HCT116 (cell line): ENCODE measurements at regions not wholly inside any gene's neighbourhood (a gene's known extent, or its start where the extent isn't known, plus 50 kb on each side); places are given as distances from the start of the nearest gene placed in this dataset.

Experiments
- ATF3 ChIP-seq: IDR thresholded peaks from 2 replicates; pipeline ENCODE4 v1.6.1; 2012
- CTCF ChIP-seq, 3 experiments: fragments of 200-600 bp in 1 of 3; sonication (generic) in 1 of 3; IDR thresholded peaks in 2 of 3; conservative IDR thresholded peaks in 1 of 3; 2 replicates each; pipeline ENCODE4 v1.5.1; 2012 to 2017; ENCODE audit warnings: low read depth in 2 of 3, low read length in 2 of 3, antibody characterized with exemption in 1 of 3, borderline replicate concordance in 1 of 3, control low read depth in 1 of 3, mild to moderate bottlenecking in 1 of 3, mixed read lengths in 1 of 3, mixed run types in 1 of 3, moderate library complexity in 1 of 3; ENCODE audit not compliant: insufficient read depth in 1 of 3
- EZH2 ChIP-seq: fragments of 200-600 bp; sonication (generic); IDR thresholded peaks from 2 replicates; pipeline ENCODE4 v1.6.1; 2017; ENCODE audit warnings: antibody characterized with exemption, mixed run types
- EZH2phosphoT487 ChIP-seq: fragments of 200-600 bp; IDR thresholded peaks from 2 replicates; pipeline ENCODE4 v1.6.1; 2018; ENCODE audit warnings: antibody characterized with exemption, borderline replicate concordance
- JUND ChIP-seq: IDR thresholded peaks from 2 replicates; pipeline ENCODE4 v1.6.1; 2012
- MAX ChIP-seq: IDR thresholded peaks from 2 replicates; pipeline ENCODE4 v1.6.1; 2012
- POLR2A ChIP-seq: IDR thresholded peaks from 2 replicates; pipeline ENCODE4 v1.7.0; 2011; ENCODE audit warnings: borderline replicate concordance; ENCODE audit not compliant: insufficient read depth, insufficient read length; ENCODE audit errors: extremely low read depth
- POLR2AphosphoS5 ChIP-seq: IDR thresholded peaks from 2 replicates; pipeline ENCODE4 v1.6.1; 2011; ENCODE audit warnings: mild to moderate bottlenecking, low read depth, low read length, moderate library complexity
- RAD21 ChIP-seq: IDR thresholded peaks from 2 replicates; pipeline ENCODE4 v1.6.1; 2012; ENCODE audit warnings: low read depth, mild to moderate bottlenecking
- REST ChIP-seq: IDR thresholded peaks from 2 replicates; pipeline ENCODE4 v1.6.1; 2012; ENCODE audit warnings: low read depth
- YY1 ChIP-seq: IDR thresholded peaks from 2 replicates; pipeline ENCODE4 v1.6.1; 2011; ENCODE audit warnings: low read length, low read depth, moderate library complexity, mild to moderate bottlenecking; ENCODE audit not compliant: insufficient replicate concordance; ENCODE audit errors: extremely low read depth
- ZFX ChIP-seq: fragments of 450-650 bp; IDR thresholded peaks from 2 replicates; pipeline ENCODE4 v1.6.1; 2017
- ZNF274 ChIP-seq: fragments of 200-500 bp; sonication (Bioruptor generic); IDR thresholded peaks from 2 replicates; pipeline ENCODE4 v1.6.1; 2014; ENCODE audit warnings: mild to moderate bottlenecking, low read depth, low read length, inconsistent platforms

GRCh38 chr1:2914702-2915101 lies 106.6 kb upstream of the ACTRT2 start:
- TF ChIP-seq EZH2phosphoT487, result no peak
- no peak for TF ChIP-seq CTCF (IDR thresholded peaks at IDR 0.05 in 2 of 3, conservative IDR thresholded peaks at IDR 0.05 in 1 of 3; ENCODE audit: borderline replicate concordance in 1 of 3, insufficient read depth in 1 of 3, low read depth in 2 of 3, low read length in 2 of 3)
- TF ChIP-seq POLR2AphosphoS5, result no peak
- no peak for TF ChIP-seq MAX
- no peak for TF ChIP-seq YY1
- TF ChIP-seq RAD21, result no peak
- no peak for TF ChIP-seq POLR2A
- no peak for TF ChIP-seq ZFX
- TF ChIP-seq EZH2, result no peak
- no peak for TF ChIP-seq ZNF274
- no peak for TF ChIP-seq ATF3
- no peak for TF ChIP-seq REST
- TF ChIP-seq JUND, result no peak
